ENCODE measurements at regions not wholly inside any gene's neighbourhood (a gene's known extent, or its start where the extent isn't known, plus 50 kb on each side); places are given as distances from the start of the nearest gene placed in this dataset.

DNA sequence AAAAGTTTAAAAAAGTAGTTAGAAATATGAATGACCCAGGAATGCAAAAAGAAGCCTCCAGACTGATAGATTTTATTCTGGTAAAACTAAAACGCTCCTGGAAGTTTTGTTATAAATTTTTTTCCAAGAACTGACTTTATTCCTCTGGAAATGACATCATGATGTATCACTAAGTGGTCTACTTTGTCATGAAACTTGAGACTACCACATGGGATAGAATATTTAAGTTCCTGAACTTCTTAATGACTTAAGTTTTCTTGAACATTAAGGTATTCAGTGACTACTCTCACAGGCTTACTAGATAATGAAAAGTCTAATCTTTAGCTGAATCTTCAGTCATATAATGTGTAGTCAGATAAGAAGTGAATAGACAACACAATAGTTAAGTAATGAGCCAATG is 842.2 kb downstream of the USP25 start:
- H2BK12ac ChIP-seq (ENCODE audit: low read length), result no peak overlapping the region
- H3K14ac ChIP-seq (ENCODE audit: low read length), result no peak overlapping the region
- H3K4me2 ChIP-seq (ENCODE audit: insufficient read depth, low read length, poor library complexity, severe bottlenecking), result no peak overlapping the region
- no peaks in the 10 kb centered on the region for H3K36me3 ChIP-seq (replicated peaks in 1 of 2; ENCODE audit: control insufficient read depth in 2 of 2, insufficient read depth in 2 of 2, low read length in 2 of 2)
- H3K27ac ChIP-seq (replicated peaks; ENCODE audit: low read length), result no peak overlapping the region
- DNase-seq (ENCODE audit: low spot score), result no peak
- H3K9me3 ChIP-seq (replicated peaks in 1 of 2; ENCODE audit: control insufficient read depth in 2 of 2, insufficient read depth in 1 of 2, low read depth in 1 of 2, low read length in 2 of 2), result peaks cover 0 to 3% of the 10 kb centered on the region in 2 donors
- no peak overlapping the region for H2AK5ac ChIP-seq (ENCODE audit: low read depth, low read length)
- H3K4me1 ChIP-seq (ENCODE audit: control insufficient read depth in 2 of 2, insufficient read depth in 1 of 2, low read depth in 1 of 2, low read length in 2 of 2), result no peaks in the 10 kb centered on the region
- H2BK5ac ChIP-seq (ENCODE audit: low read length), result no peak overlapping the region
- H2BK120ac ChIP-seq (ENCODE audit: low read depth, low read length), result no peak overlapping the region
- no CpG with 5 or more reads among the region's 1 CpG for WGBS, 2 donors (ENCODE audit: extremely low coverage in 2 of 2, insufficient read length in 2 of 2, insufficient replicate concordance in 1 of 2)
- H3K79me1 ChIP-seq (ENCODE audit: low read depth, low read length), result no peaks in the 10 kb centered on the region
- H4K8ac ChIP-seq (ENCODE audit: low read depth, low read length), result no peak overlapping the region
- H4K91ac ChIP-seq (ENCODE audit: low read depth, low read length, poor library complexity), result no peak overlapping the region
- no peak overlapping the region for H2AFZ ChIP-seq (ENCODE audit: low read length)
- no peak overlapping the region for H2BK15ac ChIP-seq (ENCODE audit: low read length)
- no peak overlapping the region for H3K4ac ChIP-seq (ENCODE audit: low read length)
- no peak overlapping the region for H3K4me3 ChIP-seq (ENCODE audit: low read length in 2 of 2)
- no peak overlapping the region for H3K9ac ChIP-seq (ENCODE audit: low read depth, low read length, poor library complexity)
- H3K18ac ChIP-seq (ENCODE audit: low read length), result no peak overlapping the region
- H3K23ac ChIP-seq (ENCODE audit: low read depth, low read length, poor library complexity), result no peak overlapping the region
- no peaks in the 10 kb centered on the region for H3K27me3 ChIP-seq (ENCODE audit: control insufficient read depth in 3 of 3, insufficient read depth in 3 of 3, low read depth in 1 of 3, low read length in 3 of 3)

DNA sequence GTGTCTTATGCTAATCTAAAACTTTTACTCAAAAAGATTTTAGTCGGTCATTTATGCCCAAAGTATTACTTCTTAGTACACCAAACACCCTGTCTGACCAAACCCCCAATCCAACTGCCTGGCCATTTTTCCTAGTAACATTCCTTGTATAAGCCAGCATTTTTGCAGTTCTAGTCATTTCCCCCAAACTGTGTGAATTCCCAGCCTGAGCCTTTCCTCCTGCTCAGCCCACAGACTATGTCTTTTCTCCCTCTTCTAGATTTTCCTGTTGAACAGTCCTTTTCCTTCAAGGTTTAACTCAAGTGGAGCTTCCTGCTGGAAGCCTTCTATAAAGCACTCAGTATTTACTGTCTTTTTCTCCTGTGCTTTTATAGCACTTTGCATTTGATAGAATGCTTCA is 843.8 kb downstream of the USP25 start:
- no peaks in the 10 kb centered on the region for H3K4me1 ChIP-seq (ENCODE audit: control insufficient read depth in 2 of 2, insufficient read depth in 1 of 2, low read depth in 1 of 2, low read length in 2 of 2)
- H2BK120ac ChIP-seq (ENCODE audit: low read depth, low read length), result no peak overlapping the region
- no peak for DNase-seq (ENCODE audit: low spot score)
- H3K14ac ChIP-seq (ENCODE audit: low read length), result no peak overlapping the region
- no peak overlapping the region for H3K23ac ChIP-seq (ENCODE audit: low read depth, low read length, poor library complexity)
- H3K4me3 ChIP-seq (ENCODE audit: low read length in 2 of 2), result no peak overlapping the region
- no peak overlapping the region for H3K4ac ChIP-seq (ENCODE audit: low read length)
- no peak overlapping the region for H3K18ac ChIP-seq (ENCODE audit: low read length)
- no peak overlapping the region for H4K8ac ChIP-seq (ENCODE audit: low read depth, low read length)
- no peaks in the 10 kb centered on the region for H3K36me3 ChIP-seq (replicated peaks in 1 of 2; ENCODE audit: control insufficient read depth in 2 of 2, insufficient read depth in 2 of 2, low read length in 2 of 2)
- H3K27ac ChIP-seq (replicated peaks; ENCODE audit: low read length), result no peak overlapping the region
- H3K9me3 ChIP-seq (replicated peaks in 1 of 2; ENCODE audit: control insufficient read depth in 2 of 2, insufficient read depth in 1 of 2, low read depth in 1 of 2, low read length in 2 of 2), result peaks cover 0 to 3% of the 10 kb centered on the region in 2 donors
- H2BK15ac ChIP-seq (ENCODE audit: low read length), result no peak overlapping the region
- no peak overlapping the region for H4K91ac ChIP-seq (ENCODE audit: low read depth, low read length, poor library complexity)
- H3K79me1 ChIP-seq (ENCODE audit: low read depth, low read length), result no peaks in the 10 kb centered on the region
- H3K4me2 ChIP-seq (ENCODE audit: insufficient read depth, low read length, poor library complexity, severe bottlenecking), result no peak overlapping the region
- H2AFZ ChIP-seq (ENCODE audit: low read length), result no peak overlapping the region
- no peak overlapping the region for H2BK12ac ChIP-seq (ENCODE audit: low read length)
- H3K9ac ChIP-seq (ENCODE audit: low read depth, low read length, poor library complexity), result no peak overlapping the region
- no peaks in the 10 kb centered on the region for H3K27me3 ChIP-seq (ENCODE audit: control insufficient read depth in 3 of 3, insufficient read depth in 3 of 3, low read depth in 1 of 3, low read length in 3 of 3)
- WGBS, 2 donors (ENCODE audit: extremely low coverage in 2 of 2, insufficient read length in 2 of 2, insufficient replicate concordance in 1 of 2), result no CpG with 5 or more reads among the region's 1 CpG
- no peak overlapping the region for H2AK5ac ChIP-seq (ENCODE audit: low read depth, low read length)
- H2BK5ac ChIP-seq (ENCODE audit: low read length), result no peak overlapping the region

DNA sequence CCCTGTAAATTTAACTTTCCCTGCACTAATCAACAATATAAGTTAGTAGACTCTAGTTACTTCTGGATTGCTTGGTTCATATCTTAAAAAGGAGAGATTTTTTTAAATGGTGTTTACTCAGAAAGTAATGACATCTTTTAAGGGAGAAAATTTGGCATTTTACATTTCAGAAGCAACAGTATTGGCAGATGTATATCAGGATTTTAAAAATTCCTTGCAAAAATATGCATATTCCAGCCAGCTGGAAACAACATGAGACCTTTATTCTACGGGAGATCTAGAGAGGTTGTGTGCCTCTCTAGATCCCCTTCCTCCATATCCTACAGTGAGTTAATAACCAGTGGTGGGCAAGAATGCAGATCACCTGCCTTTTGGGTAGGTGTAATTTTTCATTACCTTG is 848.2 kb downstream of the USP25 start:
- Histone ChIP-seq H2BK12ac (ENCODE audit: low read length) (no peak overlapping the region), H3K9me3 (replicated peaks in 1 of 2; ENCODE audit: control insufficient read depth in 2 of 2, insufficient read depth in 1 of 2, low read depth in 1 of 2, low read length in 2 of 2) (no peaks in the 10 kb centered on the region), H3K4me3 (ENCODE audit: low read length in 2 of 2) (no peak overlapping the region), H2AK5ac (ENCODE audit: low read depth, low read length) (no peak overlapping the region), H3K9ac (ENCODE audit: low read depth, low read length, poor library complexity) (no peak overlapping the region), H4K8ac (ENCODE audit: low read depth, low read length) (no peak overlapping the region), H2BK15ac (ENCODE audit: low read length) (no peak overlapping the region), H2BK5ac (ENCODE audit: low read length) (no peak overlapping the region), H3K4me2 (ENCODE audit: insufficient read depth, low read length, poor library complexity, severe bottlenecking) (no peak overlapping the region), H3K36me3 (replicated peaks in 1 of 2; ENCODE audit: control insufficient read depth in 2 of 2, insufficient read depth in 2 of 2, low read length in 2 of 2) (no peaks in the 10 kb centered on the region), H3K14ac (ENCODE audit: low read length) (no peak overlapping the region), H3K18ac (ENCODE audit: low read length) (no peak overlapping the region), H3K23ac (ENCODE audit: low read depth, low read length, poor library complexity) (no peak overlapping the region), H3K4me1 (ENCODE audit: control insufficient read depth in 2 of 2, insufficient read depth in 1 of 2, low read depth in 1 of 2, low read length in 2 of 2) (peaks cover 2 to 5% of the 10 kb centered on the region in 2 donors), H4K91ac (ENCODE audit: low read depth, low read length, poor library complexity) (no peak overlapping the region), H2AFZ (ENCODE audit: low read length) (no peak overlapping the region), H3K27ac (replicated peaks; ENCODE audit: low read length) (no peak overlapping the region), H2BK120ac (ENCODE audit: low read depth, low read length) (no peak overlapping the region), H3K27me3 (ENCODE audit: control insufficient read depth in 3 of 3, insufficient read depth in 3 of 3, low read depth in 1 of 3, low read length in 3 of 3) (no peaks in the 10 kb centered on the region), H3K79me1 (ENCODE audit: low read depth, low read length) (no peaks in the 10 kb centered on the region), H3K4ac (ENCODE audit: low read length) (no peak overlapping the region)
- no peak for DNase-seq (ENCODE audit: low spot score)
- WGBS, 2 donors (ENCODE audit: extremely low coverage in 2 of 2, insufficient read length in 2 of 2, insufficient replicate concordance in 1 of 2), result no CpG with 5 or more reads among the region's 1 CpG

DNA sequence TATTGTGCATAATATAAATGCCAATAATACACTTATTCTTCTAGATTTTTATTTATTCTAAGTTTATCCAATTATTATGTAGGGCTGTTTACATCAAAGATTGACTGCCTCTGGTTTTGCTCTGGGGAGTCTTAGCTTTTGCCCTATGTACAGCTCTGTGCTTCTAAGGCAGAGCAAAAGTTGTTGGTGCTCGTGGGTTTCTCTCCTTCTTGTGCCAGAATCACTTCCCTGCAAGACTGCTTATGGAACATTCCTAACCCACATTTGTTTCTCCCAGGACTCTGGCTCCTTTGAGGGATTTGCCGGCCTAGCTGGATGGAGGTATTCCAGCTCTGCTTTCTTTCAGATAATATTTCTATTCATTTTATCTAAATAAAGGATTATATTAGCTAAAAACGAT is 849.1 kb downstream of the USP25 start:
- DNase-seq (ENCODE audit: low spot score), result no peak
- H3K4me1 ChIP-seq (ENCODE audit: control insufficient read depth in 2 of 2, insufficient read depth in 1 of 2, low read depth in 1 of 2, low read length in 2 of 2), result peaks cover 2 to 5% of the 10 kb centered on the region in 2 donors
- no peak overlapping the region for H2BK5ac ChIP-seq (ENCODE audit: low read length)
- no peak overlapping the region for H2BK12ac ChIP-seq (ENCODE audit: low read length)
- H3K27me3 ChIP-seq (ENCODE audit: control insufficient read depth in 3 of 3, insufficient read depth in 3 of 3, low read depth in 1 of 3, low read length in 3 of 3), result no peaks in the 10 kb centered on the region
- no peak overlapping the region for H2AFZ ChIP-seq (ENCODE audit: low read length)
- H3K23ac ChIP-seq (ENCODE audit: low read depth, low read length, poor library complexity), result no peak overlapping the region
- H2BK120ac ChIP-seq (ENCODE audit: low read depth, low read length), result no peak overlapping the region
- no peaks in the 10 kb centered on the region for H3K79me1 ChIP-seq (ENCODE audit: low read depth, low read length)
- no peak overlapping the region for H4K8ac ChIP-seq (ENCODE audit: low read depth, low read length)
- no peak overlapping the region for H3K4ac ChIP-seq (ENCODE audit: low read length)
- H3K9ac ChIP-seq (ENCODE audit: low read depth, low read length, poor library complexity), result no peak overlapping the region
- H3K14ac ChIP-seq (ENCODE audit: low read length), result no peak overlapping the region
- H3K27ac ChIP-seq (replicated peaks; ENCODE audit: low read length), result no peak overlapping the region
- WGBS, 2 donors (ENCODE audit: extremely low coverage in 2 of 2, insufficient read length in 2 of 2, insufficient replicate concordance in 1 of 2), result no CpG with 5 or more reads among the region's 3 CpGs
- H3K36me3 ChIP-seq (replicated peaks in 1 of 2; ENCODE audit: control insufficient read depth in 2 of 2, insufficient read depth in 2 of 2, low read length in 2 of 2), result no peaks in the 10 kb centered on the region
- H3K18ac ChIP-seq (ENCODE audit: low read length), result no peak overlapping the region
- H4K91ac ChIP-seq (ENCODE audit: low read depth, low read length, poor library complexity), result no peak overlapping the region
- no peak overlapping the region for H2AK5ac ChIP-seq (ENCODE audit: low read depth, low read length)
- no peak overlapping the region for H3K4me3 ChIP-seq (ENCODE audit: low read length in 2 of 2)
- no peaks in the 10 kb centered on the region for H3K9me3 ChIP-seq (replicated peaks in 1 of 2; ENCODE audit: control insufficient read depth in 2 of 2, insufficient read depth in 1 of 2, low read depth in 1 of 2, low read length in 2 of 2)
- H3K4me2 ChIP-seq (ENCODE audit: insufficient read depth, low read length, poor library complexity, severe bottlenecking), result no peak overlapping the region
- no peak overlapping the region for H2BK15ac ChIP-seq (ENCODE audit: low read length)

Measured in neuronal stem cell (in vitro differentiated cells).